Body of pancreas (tissue), 4 donors: ENCODE measurements at regions not wholly inside any gene's neighbourhood (a gene's known extent, or its start where the extent isn't known, plus 50 kb on each side); places are given as distances from the start of the nearest gene placed in this dataset.

Experiments
- POLR2A ChIP-seq, 3 donors: fragments of 450-650 bp; IDR thresholded peaks; one replicate each; pipeline ENCODE4 v1.6.1; 2016; ENCODE audit warnings: antibody characterized with exemption in 3 of 3, mild to moderate bottlenecking in 2 of 3
- TF ChIP-seq, protein P1 (sequence below), 7 experiments: fragments of 450-650 bp in 4 of 7; fragments of 200-600 bp in 3 of 7; sonication (generic) in 3 of 7; IDR thresholded peaks; one replicate each; pipeline ENCODE4 v1.5.1; 2016 to 2019; ENCODE audit warnings: antibody characterized with exemption in 7 of 7

DNA sequence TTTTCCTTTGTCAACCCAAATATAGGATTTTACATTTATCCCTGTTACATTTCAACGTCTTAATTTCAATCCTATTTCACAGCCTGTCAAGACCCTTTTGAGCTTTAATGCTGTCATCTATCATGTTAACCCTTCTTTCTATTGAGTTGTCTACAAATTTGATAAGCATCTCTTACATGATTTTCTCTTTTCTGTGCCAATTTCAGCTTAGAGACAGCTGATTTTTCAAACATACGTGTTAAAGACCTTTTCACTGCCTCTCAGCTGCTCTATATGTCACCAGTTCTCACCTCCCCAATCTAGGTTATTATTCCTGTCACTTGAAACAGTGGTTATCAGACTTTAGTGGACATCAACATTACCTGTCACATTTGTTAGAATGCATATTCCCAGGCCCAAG is 181.3 kb downstream of the GXYLT1 start:
- TF ChIP-seq, protein P1, sequence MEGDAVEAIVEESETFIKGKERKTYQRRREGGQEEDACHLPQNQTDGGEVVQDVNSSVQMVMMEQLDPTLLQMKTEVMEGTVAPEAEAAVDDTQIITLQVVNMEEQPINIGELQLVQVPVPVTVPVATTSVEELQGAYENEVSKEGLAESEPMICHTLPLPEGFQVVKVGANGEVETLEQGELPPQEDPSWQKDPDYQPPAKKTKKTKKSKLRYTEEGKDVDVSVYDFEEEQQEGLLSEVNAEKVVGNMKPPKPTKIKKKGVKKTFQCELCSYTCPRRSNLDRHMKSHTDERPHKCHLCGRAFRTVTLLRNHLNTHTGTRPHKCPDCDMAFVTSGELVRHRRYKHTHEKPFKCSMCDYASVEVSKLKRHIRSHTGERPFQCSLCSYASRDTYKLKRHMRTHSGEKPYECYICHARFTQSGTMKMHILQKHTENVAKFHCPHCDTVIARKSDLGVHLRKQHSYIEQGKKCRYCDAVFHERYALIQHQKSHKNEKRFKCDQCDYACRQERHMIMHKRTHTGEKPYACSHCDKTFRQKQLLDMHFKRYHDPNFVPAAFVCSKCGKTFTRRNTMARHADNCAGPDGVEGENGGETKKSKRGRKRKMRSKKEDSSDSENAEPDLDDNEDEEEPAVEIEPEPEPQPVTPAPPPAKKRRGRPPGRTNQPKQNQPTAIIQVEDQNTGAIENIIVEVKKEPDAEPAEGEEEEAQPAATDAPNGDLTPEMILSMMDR (IDR thresholded peaks at IDR 0.05): no peak
- TF ChIP-seq POLR2A (IDR thresholded peaks at IDR 0.05): no peak
